ENCODE measurements at regions not wholly inside any gene's neighbourhood (a gene's known extent, or its start where the extent isn't known, plus 50 kb on each side); places are given as distances from the start of the nearest gene placed in this dataset.
A peak's percentile ranks its signal among the peaks of the same experiment; 100 is the strongest.

GRCh38 chr1:11338284-11338924 lies 65.4 kb downstream of the UBIAD1 start:
- DNase-seq = no peak

- peak; percentile 74 for DNase-seq
These were observed 66.6 kb downstream of the UBIAD1 start for GRCh38 chr1:11339346-11340232.

- DNase-seq = no peak
These were observed 67.2 kb downstream of the UBIAD1 start for GRCh38 chr1:11340233-11340632.

- DNase-seq = no peak
These were observed 69.0 kb downstream of the UBIAD1 start for GRCh38 chr1:11341901-11342552.

GRCh38 chr1:11342621-11343032 lies 69.6 kb downstream of the UBIAD1 start:
- DNase-seq = no peak

- DNase-seq = no peak
These were observed 73.1 kb downstream of the UBIAD1 start for GRCh38 chr1:11345971-11346715.

GRCh38 chr1:11350265-11350664 lies 77.3 kb downstream of the UBIAD1 start:
- DNase-seq = no peak

GRCh38 chr1:11352058-11352715 lies 79.2 kb downstream of the UBIAD1 start:
- DNase-seq = no peak

GRCh38 chr1:11352816-11353799 lies 80.1 kb downstream of the UBIAD1 start:
- DNase-seq = no peak

GRCh38 chr1:11354893-11355553 lies 82.0 kb downstream of the UBIAD1 start:
- no peak for DNase-seq

GRCh38 chr1:11355559-11356475 lies 82.8 kb downstream of the UBIAD1 start:
- peak; percentile 54 for DNase-seq

GRCh38 chr1:11357276-11357675 lies 84.3 kb downstream of the UBIAD1 start:
- no peak for DNase-seq

- DNase-seq = peak; percentile 53
These were observed 86.0 kb downstream of the UBIAD1 start for GRCh38 chr1:11358984-11359383.

- DNase-seq = no peak
These were observed 89.6 kb downstream of the UBIAD1 start for GRCh38 chr1:11362547-11363021.

GRCh38 chr1:11364170-11364569 lies 91.2 kb downstream of the UBIAD1 start:
- no peak for DNase-seq

- DNase-seq = no peak
These were observed 92.9 kb downstream of the UBIAD1 start for GRCh38 chr1:11365744-11366387.

GRCh38 chr1:11373029-11373894 lies 100.3 kb downstream of the UBIAD1 start:
- no peak for DNase-seq

Measured in NCI-H2227 treated with DMSO at 0.1 percent for 48 hours (cell line).